Caco-2 (cell line): ENCODE measurements at regions not wholly inside any gene's neighbourhood (a gene's known extent, or its start where the extent isn't known, plus 50 kb on each side); places are given as distances from the start of the nearest gene placed in this dataset.

Source experiments
- BruUV-seq: library from RNA; stranded (reverse); fragments of 400-500 nt; replicated peaks from 2 replicates; lab custom pipeline; 2021; lab: Mats Ljungman, UMichigan
- CTCF ChIA-PET: fragments of 300-600 bp; sonication (Branson Sonifier 250); formaldehyde crosslinking; loops from one replicate; lab custom pipeline; 2022; ENCODE audit warnings: antibody characterized with exemption; lab: Charles Lee
- POLR2A ChIA-PET: fragments of 300-600 bp; sonication (Branson Sonifier 250); formaldehyde crosslinking; loops from one replicate; lab custom pipeline; 2022; ENCODE audit warnings: antibody characterized with exemption; lab: Charles Lee
- DNase-seq, 2 experiments: peaks; one replicate each; pipeline versions ENCODE4 v3.0.0 to v3.0.0-alpha.2; 2020 to 2022
- H3K27me3 ChIP-seq: replicated peaks from 2 replicates; pipeline ENCODE4 v1.6.0; 2011; ENCODE audit warnings: low read length; ENCODE audit not compliant: control insufficient read depth, insufficient read depth
- H3K36me3 ChIP-seq: 2 replicates; pipeline ENCODE4 v1.5.1; 2011; ENCODE audit warnings: low read length; ENCODE audit not compliant: control insufficient read depth, insufficient read depth
- H3K4me1 ChIP-seq: fragments of 250-450 bp; sonication (Bioruptor Pico); 2 replicates; pipeline ENCODE4 v1.5.1; 2020; ENCODE audit warnings: mild to moderate bottlenecking
- H3K4me3 ChIP-seq: 2 replicates; pipeline ENCODE4 v1.5.1; 2011; ENCODE audit warnings: low read depth, mild to moderate bottlenecking, control low read depth, low read length
- H3K9me3 ChIP-seq: fragments of 250-450 bp; sonication (Bioruptor Pico); 2 replicates; pipeline ENCODE4 v1.5.1; 2020; ENCODE audit warnings: mild to moderate bottlenecking, moderate library complexity
- H3K27ac Mint-ChIP-seq: one replicate; pipeline ENCODE4 v1.8.0; 2022; ENCODE audit warnings: mixed read lengths; ENCODE audit not compliant: unreplicated experiment
- H3K27me3 Mint-ChIP-seq: one replicate; pipeline ENCODE4 v1.8.0; 2022; ENCODE audit warnings: mixed read lengths; ENCODE audit not compliant: insufficient read depth, unreplicated experiment
- H3K36me3 Mint-ChIP-seq: one replicate; pipeline ENCODE4 v1.8.0; 2022; ENCODE audit warnings: mild to moderate bottlenecking, mixed read lengths; ENCODE audit not compliant: insufficient read depth, unreplicated experiment
- H3K4me1 Mint-ChIP-seq: one replicate; pipeline ENCODE4 v1.8.0; 2022; ENCODE audit warnings: low read depth, mixed read lengths; ENCODE audit not compliant: unreplicated experiment
- H3K4me3 Mint-ChIP-seq: one replicate; pipeline ENCODE4 v1.8.0; 2022; ENCODE audit warnings: mild to moderate bottlenecking, moderate library complexity, mixed read lengths; ENCODE audit not compliant: unreplicated experiment
- H3K9me3 Mint-ChIP-seq: one replicate; pipeline ENCODE4 v1.8.0; 2022; ENCODE audit warnings: mixed read lengths; ENCODE audit not compliant: unreplicated experiment
- CTCF ChIP-seq, 2 experiments: fragments of 200-600 bp in 1 of 2; IDR thresholded peaks; 1 replicate in 1 of 2; 2 replicates in 1 of 2; pipeline versions ENCODE4 v1.5.1 to v1.8.0; 2011 to 2022; ENCODE audit warnings: antibody characterized with exemption in 1 of 2, control low read depth in 1 of 2, inconsistent platforms in 1 of 2, low read depth in 1 of 2, low read length in 1 of 2, mild to moderate bottlenecking in 1 of 2, moderate library complexity in 1 of 2; ENCODE audit not compliant: insufficient read depth in 1 of 2, severe bottlenecking in 1 of 2, unreplicated experiment in 1 of 2
- intact Hi-C: fragments of 100-400 bp; cut with micrococcal nuclease; formaldehyde crosslinking; loops from one replicate; pipeline ENCODE4 v1.10.0; 2022; ENCODE audit not compliant: unreplicated experiment

GRCh38 chr2:238669581-238670080 is 178.3 kb upstream of the TWIST2 start:
- Histone ChIP-seq H3K4me3 (no peak overlapping the region), H3K4me1 (no peaks in the 10 kb centered on the region), H3K9me3 (no peaks in the 10 kb centered on the region), H3K27me3 (no peaks in the 10 kb centered on the region), H3K36me3 (no peaks in the 10 kb centered on the region)
- H3K36me3 Mint-ChIP-seq = no peaks in the 10 kb centered on the region
- H3K4me1 Mint-ChIP-seq = no peaks in the 10 kb centered on the region
- ChIA-PET CTCF (no interaction called here), POLR2A (no interaction called here)
- no peak for DNase-seq
- H3K4me3 Mint-ChIP-seq = no peak overlapping the region
- no peak overlapping the region for H3K27ac Mint-ChIP-seq
- no TSS peak for BruUV-seq
- H3K27me3 Mint-ChIP-seq = peaks cover 8% of the 10 kb centered on the region
- peaks cover 12% of the 10 kb centered on the region for H3K9me3 Mint-ChIP-seq
- no peak for TF ChIP-seq CTCF (IDR thresholded peaks at IDR 0.05; ENCODE audit: insufficient read depth in 1 of 2, low read depth in 1 of 2, low read length in 1 of 2, severe bottlenecking in 1 of 2, unreplicated experiment in 1 of 2)
- intact Hi-C loops = no loop called here

DNA sequence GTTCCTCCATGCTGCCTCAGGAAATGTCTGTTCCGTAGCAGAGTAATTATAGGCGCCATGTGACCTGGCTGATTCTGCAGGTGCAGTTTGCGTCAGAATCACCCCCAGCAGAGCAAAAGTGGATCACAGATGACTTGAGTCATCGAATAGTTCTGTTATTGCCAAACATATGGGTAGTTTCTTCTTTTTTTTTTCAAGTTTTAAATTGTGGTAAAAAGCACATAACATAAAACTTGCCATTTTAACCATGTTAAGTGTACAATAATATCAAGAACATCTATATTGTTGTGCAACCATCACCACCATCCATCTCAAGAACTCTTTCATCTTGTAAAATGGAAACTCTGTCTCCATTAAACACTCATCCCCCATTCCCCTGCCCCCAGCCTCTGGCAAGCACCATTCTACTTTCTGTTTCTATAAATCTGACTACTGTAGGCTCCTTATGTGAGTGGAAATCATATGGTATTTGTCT is 177.7 kb upstream of the TWIST2 start:
- CTCF ChIA-PET = no interaction called here
- H3K27ac Mint-ChIP-seq = no peak overlapping the region
- H3K4me3 ChIP-seq = no peak overlapping the region
- no peaks in the 10 kb centered on the region for H3K36me3 Mint-ChIP-seq
- H3K4me1 ChIP-seq = no peaks in the 10 kb centered on the region
- H3K9me3 ChIP-seq = no peaks in the 10 kb centered on the region
- no peaks in the 10 kb centered on the region for H3K4me1 Mint-ChIP-seq
- DNase-seq = no peak
- H3K27me3 Mint-ChIP-seq = peaks cover 8% of the 10 kb centered on the region
- no peaks in the 10 kb centered on the region for H3K36me3 ChIP-seq
- BruUV-seq = no TSS peak
- POLR2A ChIA-PET = no interaction called here
- H3K9me3 Mint-ChIP-seq = peaks cover 12% of the 10 kb centered on the region
- no peak overlapping the region for H3K4me3 Mint-ChIP-seq
- intact Hi-C loops = no loop called here
- no peak for TF ChIP-seq CTCF (IDR thresholded peaks at IDR 0.05; ENCODE audit: insufficient read depth in 1 of 2, low read depth in 1 of 2, low read length in 1 of 2, severe bottlenecking in 1 of 2, unreplicated experiment in 1 of 2)
- no peaks in the 10 kb centered on the region for H3K27me3 ChIP-seq

DNA sequence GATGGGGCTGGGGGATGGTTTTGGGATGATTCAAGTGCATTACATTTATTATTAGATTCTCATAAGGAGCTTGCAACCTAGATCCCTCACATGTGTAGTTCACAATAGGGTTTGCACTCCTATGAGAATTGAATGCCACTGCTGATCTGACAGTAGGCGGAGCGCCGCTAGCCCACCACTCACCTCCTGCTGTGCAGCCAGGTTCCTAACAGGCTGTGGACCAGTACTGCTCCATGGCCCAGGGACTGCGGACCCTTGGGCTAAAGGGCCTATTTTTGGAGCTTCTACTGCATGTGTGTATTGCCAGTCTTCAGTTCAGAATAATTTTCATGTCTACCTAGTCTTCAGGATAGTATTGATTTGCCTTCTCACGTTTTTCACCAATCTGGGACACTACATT is 165.3 kb upstream of the TWIST2 start:
- TF ChIP-seq CTCF (IDR thresholded peaks at IDR 0.05; ENCODE audit: insufficient read depth in 1 of 2, low read depth in 1 of 2, low read length in 1 of 2, severe bottlenecking in 1 of 2, unreplicated experiment in 1 of 2) = no peak
- Histone ChIP-seq H3K4me3 (no peak overlapping the region), H3K27me3 (no peaks in the 10 kb centered on the region), H3K9me3 (no peaks in the 10 kb centered on the region), H3K36me3 (no peaks in the 10 kb centered on the region), H3K4me1 (no peaks in the 10 kb centered on the region)
- ChIA-PET CTCF (no interaction called here), POLR2A (no interaction called here)
- no peaks in the 10 kb centered on the region for H3K36me3 Mint-ChIP-seq
- no peak overlapping the region for H3K27ac Mint-ChIP-seq
- intact Hi-C loops = no loop called here
- no peak overlapping the region for H3K4me3 Mint-ChIP-seq
- peaks cover 7% of the 10 kb centered on the region for H3K9me3 Mint-ChIP-seq
- peaks cover 8% of the 10 kb centered on the region for H3K27me3 Mint-ChIP-seq
- no TSS peak for BruUV-seq
- H3K4me1 Mint-ChIP-seq = no peaks in the 10 kb centered on the region
- no peak for DNase-seq
